Mucosa of descending colon (tissue), 3 donors: ENCODE measurements at regions not wholly inside any gene's neighbourhood (a gene's known extent, or its start where the extent isn't known, plus 50 kb on each side); places are given as distances from the start of the nearest gene placed in this dataset.

Source experiments
- ATAC-seq: fragments of 200-7000 bp; cut with Tn5 transposase; one replicate; pipeline ENCODE4 v1.9.1; 2020; ENCODE audit warnings: mild to moderate bottlenecking, moderate library complexity
- DNase-seq, 3 donors: peaks; one replicate each; pipeline ENCODE4 v3.0.0-alpha.2; 2020
- H3K36me3 ChIP-seq: fragments of 200-600 bp; one replicate; pipeline ENCODE4 v1.8.0; 2021; ENCODE audit warnings: low read depth, mild to moderate bottlenecking
- H3K4me1 ChIP-seq: fragments of 200-600 bp; one replicate; pipeline ENCODE4 v1.8.0; 2021; ENCODE audit warnings: low read depth, mild to moderate bottlenecking
- H3K4me3 ChIP-seq: fragments of 200-600 bp; one replicate; pipeline ENCODE4 v1.8.0; 2021; ENCODE audit warnings: mild to moderate bottlenecking
- H3K9me3 ChIP-seq: fragments of 200-600 bp; one replicate; pipeline ENCODE4 v1.8.0; 2021; ENCODE audit warnings: mild to moderate bottlenecking
- CTCF ChIP-seq: fragments of 200-600 bp; IDR thresholded peaks from one replicate; pipeline ENCODE4 v1.8.0; 2022; ENCODE audit warnings: antibody characterized with exemption, mild to moderate bottlenecking
- intact Hi-C, 2 donors: fragments of 100-400 bp; cut with DNase I in 1 of 2; cut with micrococcal nuclease in 1 of 2; formaldehyde crosslinking; loops; one replicate each; pipeline versions ENCODE4 v1.11.0 to v1.11.1; 2022; cut with DNase I, micrococcal nuclease
- donor health status: DM: no; HTN: no; CAD: no; lungs with moderate emphysema.
- donor health status: DM: no; HTN: no; CAD: no.
- donor health status: DM: no; HTN: yes; CAD: no.

GRCh38 chr2:47267711-47268086, 91.4 kb upstream of the CALM2 start:
- TF ChIP-seq CTCF = no peak
- H3K4me1 ChIP-seq = peaks cover 31% of the 10 kb centered on the region
- DNase-seq (no peak), ATAC-seq (no peak)
- no peaks in the 10 kb centered on the region for H3K9me3 ChIP-seq
- intact Hi-C loops = loop anchor here in 1 of 2 donors (10.0 kb wide), 1 partner anchor 83 kb away; no protein-coding TSS in a partner anchor
- no peak overlapping the region for H3K4me3 ChIP-seq
- H3K36me3 ChIP-seq = no peaks in the 10 kb centered on the region

- peaks cover 25% of the 10 kb centered on the region for H3K4me1 ChIP-seq
- intact Hi-C loops = loop anchor here in 1 of 2 donors (10.0 kb wide), 1 partner anchor 82 kb away; no protein-coding TSS in a partner anchor
- no peak overlapping the region for H3K4me3 ChIP-seq
- ATAC-seq (no peak), DNase-seq (no peak)
- no peak for TF ChIP-seq CTCF
- no peaks in the 10 kb centered on the region for H3K9me3 ChIP-seq
- H3K36me3 ChIP-seq = no peaks in the 10 kb centered on the region
Observed at GRCh38 chr2:47266939-47267710, 90.8 kb upstream of the CALM2 start.

- no peak for TF ChIP-seq CTCF
- H3K36me3 ChIP-seq = no peaks in the 10 kb centered on the region
- intact Hi-C loops = loop anchor here in 1 of 2 donors (10.0 kb wide), 1 partner anchor 81 kb away; no protein-coding TSS in a partner anchor
- peak; percentile 50 for ATAC-seq
- no peaks in the 10 kb centered on the region for H3K9me3 ChIP-seq
- peak in 1 of 3 donors; percentile 41 for DNase-seq
- peaks cover 18% of the 10 kb centered on the region for H3K4me1 ChIP-seq
- H3K4me3 ChIP-seq = no peak overlapping the region
Observed at GRCh38 chr2:47265751-47266231, 89.5 kb upstream of the CALM2 start.

- intact Hi-C loops = loop anchor here in 1 of 2 donors (10.0 kb wide), 1 partner anchor 80 kb away; no protein-coding TSS in a partner anchor
- TF ChIP-seq CTCF = no peak
- no peak overlapping the region for H3K4me3 ChIP-seq
- H3K9me3 ChIP-seq = no peaks in the 10 kb centered on the region
- ATAC-seq = no peak
- no peak for DNase-seq
- H3K36me3 ChIP-seq = no peaks in the 10 kb centered on the region
- peaks cover 13% of the 10 kb centered on the region for H3K4me1 ChIP-seq
Observed at GRCh38 chr2:47265158-47265557, 88.8 kb upstream of the CALM2 start.

GRCh38 chr2:47264686-47265085, 88.4 kb upstream of the CALM2 start:
- intact Hi-C loops = loop anchor here in 1 of 2 donors (10.0 kb wide), 1 partner anchor 80 kb away; no protein-coding TSS in a partner anchor
- ATAC-seq = no peak
- no peaks in the 10 kb centered on the region for H3K9me3 ChIP-seq
- DNase-seq = no peak
- no peak overlapping the region for H3K4me3 ChIP-seq
- TF ChIP-seq CTCF = no peak
- H3K4me1 ChIP-seq = peaks cover 8% of the 10 kb centered on the region
- no peaks in the 10 kb centered on the region for H3K36me3 ChIP-seq
